ENCODE measurements at regions not wholly inside any gene's neighbourhood (a gene's known extent, or its start where the extent isn't known, plus 50 kb on each side); places are given as distances from the start of the nearest gene placed in this dataset.

- no peak for FAIRE-seq
- intact Hi-C loops (cut with micrococcal nuclease; ENCODE audit: unreplicated experiment): no loop called here
These were observed 86.8 kb upstream of the TMEM132C start for GRCh38 chr12:128180166-128180565.

More at GRCh38 chr12:128180166-128180565, 86.8 kb upstream of the TMEM132C start:
- Histone ChIP-seq H4K20me1 (ENCODE audit: control insufficient read depth, insufficient read depth) (no peaks in the 10 kb centered on the region), H3K4me1 (ENCODE audit: control insufficient read depth, insufficient read depth, low read length) (no peaks in the 10 kb centered on the region), H3K27ac (ENCODE audit: control insufficient read depth, insufficient read depth) (no peak overlapping the region), H3K4me3 (no peak overlapping the region), H2AFZ (ENCODE audit: control insufficient read depth, low read depth, low read length) (no peak overlapping the region), H3K36me3 (ENCODE audit: control insufficient read depth in 2 of 2, insufficient read depth in 2 of 2, low read length in 1 of 2) (no peaks in the 10 kb centered on the region), H3K79me2 (ENCODE audit: control insufficient read depth, insufficient read depth, low read length) (no peaks in the 10 kb centered on the region), H3K9ac (ENCODE audit: control insufficient read depth, insufficient read depth, low read length) (no peak overlapping the region), H3K9me3 (replicated peaks; ENCODE audit: control insufficient read depth, insufficient read depth, low read length) (no peaks in the 10 kb centered on the region), H3K4me2 (ENCODE audit: control insufficient read depth, insufficient read depth) (no peak overlapping the region), H3K27me3 (replicated peaks in 1 of 2; ENCODE audit: control insufficient read depth in 2 of 2, insufficient read depth in 2 of 2, low read length in 1 of 2) (no peaks in the 10 kb centered on the region)
- no peak for ATAC-seq
- ChIA-PET RAD21 (ENCODE audit: unreplicated experiment) (no interaction called here), SMC1A (ENCODE audit: uncharacterized antibody, unreplicated experiment) (no interaction called here), CTCF (no interaction called here), POLR2A (no interaction called here)
- no TSS peak for BruUV-seq (replicated peaks)
- TF ChIP-seq ZNF384 (IDR thresholded peaks at IDR 0.05; ENCODE audit: borderline replicate concordance, low read depth, low read length) (no peak), HSF1 (IDR thresholded peaks at IDR 0.05; ENCODE audit: low read depth, low read length) (no peak), SIX5 (IDR thresholded peaks at IDR 0.05; ENCODE audit: low read depth, low read length, severe bottlenecking) (no peak), IRF4 (IDR thresholded peaks at IDR 0.05; ENCODE audit: low read depth, low read length) (no peak), NBN (IDR thresholded peaks at IDR 0.05) (no peak), PRDM15 (CRISPR knock-in tag; IDR thresholded peaks at IDR 0.05) (no peak), MTA3 (IDR thresholded peaks at IDR 0.05; ENCODE audit: borderline replicate concordance, low read length) (no peak), MTA2 (IDR thresholded peaks at IDR 0.05; ENCODE audit: low read depth) (no peak), PML (IDR thresholded peaks at IDR 0.05; ENCODE audit: low read length) (no peak), NR2C2 (IDR thresholded peaks at IDR 0.05; ENCODE audit: borderline replicate concordance, control insufficient read depth, insufficient read length, low read depth) (no peak), BCLAF1 (IDR thresholded peaks at IDR 0.05) (no peak), RBBP5 (conservative IDR thresholded peaks at IDR 0.05) (no peak), PAX8 (IDR thresholded peaks at IDR 0.05) (no peak), EGR1 (IDR thresholded peaks at IDR 0.05; ENCODE audit: borderline replicate concordance in 1 of 2, low read depth in 2 of 2, low read length in 2 of 2) (no peak)
- in situ Hi-C loops (cut with MboI): no loop called here
- DNase-seq (ENCODE audit: low read depth, low spot score): no peak
- 0% methylated on average over 1 of the region's 1 CpG for WGBS (ENCODE audit: insufficient coverage, insufficient replicate concordance, low lambda C conversion rate, missing lambda C conversion rate)
